Heart left ventricle (tissue), 16 donors: ENCODE measurements at regions not wholly inside any gene's neighbourhood (a gene's known extent, or its start where the extent isn't known, plus 50 kb on each side); places are given as distances from the start of the nearest gene placed in this dataset.

Experiments used
- ATAC-seq, 4 donors: fragments of 200-7000 bp; cut with Tn5 transposase; one replicate each; pipeline ENCODE4 v1.9.1; 2020 to 2022; ENCODE audit warnings: moderate library complexity in 4 of 4, mild to moderate bottlenecking in 3 of 4, moderate number of reproducible peaks in 1 of 4
- DNase-seq, 5 donors: peaks; one replicate each; pipeline ENCODE4 v3.0.0-alpha.2; 2020
- H3K27ac ChIP-seq, 12 donors: fragments of 200-600 bp; sonication (generic) in 4 of 12; one replicate each; pipeline versions ENCODE4 v1.5.0 to v1.8.0; 2016 to 2022; ENCODE audit warnings: mild to moderate bottlenecking in 2 of 12
- H3K27me3 ChIP-seq, 9 donors: fragments of 200-600 bp; sonication (generic) in 2 of 9; one replicate each; pipeline versions ENCODE4 v1.5.1 to v1.8.0; 2016 to 2022; ENCODE audit warnings: mild to moderate bottlenecking in 3 of 9
- H3K36me3 ChIP-seq, 9 donors: fragments of 200-600 bp; sonication (generic) in 2 of 9; one replicate each; pipeline versions ENCODE4 v1.5.0 to v1.8.0; 2018 to 2022; ENCODE audit warnings: mild to moderate bottlenecking in 2 of 9
- H3K4me1 ChIP-seq, 12 donors: fragments of 200-600 bp; sonication (generic) in 4 of 12; one replicate each; pipeline versions ENCODE4 v1.5.0 to v1.8.0; 2016 to 2022; ENCODE audit warnings: mild to moderate bottlenecking in 3 of 12
- H3K4me3 ChIP-seq, 12 donors: fragments of 200-600 bp; sonication (generic) in 4 of 12; one replicate each; pipeline versions ENCODE4 v1.5.0 to v1.8.0; 2017 to 2022; ENCODE audit warnings: mild to moderate bottlenecking in 9 of 12, moderate library complexity in 4 of 12
- H3K9me3 ChIP-seq, 12 donors: fragments of 200-600 bp; sonication (generic) in 4 of 12; one replicate each; pipeline versions ENCODE4 v1.5.0 to v1.8.0; 2016 to 2022; ENCODE audit warnings: mild to moderate bottlenecking in 1 of 12
- POLR2A ChIP-seq, 2 donors: fragments of 450-650 bp; IDR thresholded peaks; one replicate each; pipeline ENCODE4 v1.6.1; 2017; ENCODE audit warnings: antibody characterized with exemption in 2 of 2, mild to moderate bottlenecking in 2 of 2, moderate library complexity in 2 of 2
- WGBS, 4 donors: extraction: QIAGEN DNeasy Blood & Tissue Kit in 2 of 4; methylation state at CpG; one replicate each; pipeline versions ENCODE4 v1.1.5 to v1.1.7; 2013 to 2018; 5-methylcytosine and 5-hydroxymethylcytosine counted together
- intact Hi-C, 10 donors: fragments of 100-400 bp; cut with DNase I; formaldehyde crosslinking; loops; one replicate each; pipeline versions ENCODE4 v1.11.1 to v1.14.2; 2022
- TF ChIP-seq, protein P1 (sequence below), 12 donors: fragments of 200-600 bp; sonication (generic) in 4 of 12; IDR thresholded peaks; one replicate each; pipeline versions ENCODE4 v1.5.0 to v1.8.0; 2018 to 2022; ENCODE audit warnings: antibody characterized with exemption in 12 of 12, mild to moderate bottlenecking in 5 of 12
- donor health status: ischemic (EF 13 %, LVEDD 7.1; RV severe dilation, severe dysfunction).
- donor health status: healthy with polysubstance abuse.
- donor health status: DM: no; HTN: yes; CAD: no.
- donor health status: DM: no; HTN: no; CAD: no.
- donor health status: ischemic (EF 25% LVEDD 6.9; RV normal size, moderate dysfunction).
- donor health status: ischemic (EF 25% LVEDD 5.7; RV mildly dilated, moderate dysfunction).
- donor health status: healthy.
- donor health status: DM: yes; HTN: yes; CAD: no.
- donor health status: ischemic (EF 35%, LVEDD 5.7; RV mildly dilated, moderate dysfunction).
- donor health status: nonischemic (EF 11% LVEDD 7.7; RV severe dilation, severe dysfunction).
- donor health status: DM: yes; HTN: yes; CAD: no.
- donor health status: PGD.
- donor health status: ischemic (EF 29% LVEDD 5.4; RV normal size, mild dysfunction).
- donor health status: nonischemic (EF 23%, LVEDD 6.1; RV moderate dilation, normal function).

DNA sequence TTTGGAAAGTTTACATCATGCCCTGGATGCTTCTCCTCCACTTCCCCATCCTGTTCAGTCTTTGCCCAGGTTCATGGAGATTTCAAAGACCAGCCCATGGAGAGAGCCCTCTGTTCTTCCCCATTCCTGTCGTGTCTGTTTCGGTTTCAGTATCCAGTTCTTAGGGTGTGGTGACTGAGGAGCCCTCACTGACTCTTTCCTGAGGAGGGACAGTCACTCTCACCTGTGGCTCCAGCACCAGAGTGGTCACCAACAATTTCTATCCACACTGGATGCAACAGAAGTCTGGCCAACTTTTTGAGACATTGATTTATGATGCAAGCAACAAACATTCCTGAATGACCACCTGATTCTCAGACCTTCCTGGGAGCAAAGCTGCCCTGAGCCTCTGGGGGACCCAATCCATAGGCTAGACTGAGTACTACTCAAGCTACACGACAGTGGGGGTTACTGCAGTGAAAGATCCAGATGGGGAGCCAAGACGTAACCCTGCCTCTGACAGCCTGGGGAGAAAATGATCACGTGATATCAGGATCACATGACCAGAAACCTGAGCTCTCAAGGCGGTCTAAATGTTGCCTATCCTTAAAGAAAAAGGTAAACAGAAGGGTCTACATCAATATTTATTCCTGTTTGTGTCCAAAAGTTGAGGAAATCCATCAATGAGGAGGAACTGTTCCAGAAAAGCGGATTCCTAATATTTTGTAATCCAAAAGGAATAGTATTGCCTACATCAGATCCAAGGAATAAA lies 76.2 kb upstream of the VPREB1 start:
- Histone ChIP-seq H3K27me3 (peaks cover 0 to 35% (median 5%) of the 10 kb centered on the region in 9 donors), H3K4me3 (peak overlapping the region in 1 of 12 donors; percentile 7)
- WGBS, 4 donors = 24 to 39% (median 27%) methylated on average over 7 of the region's 7 CpGs

DNA sequence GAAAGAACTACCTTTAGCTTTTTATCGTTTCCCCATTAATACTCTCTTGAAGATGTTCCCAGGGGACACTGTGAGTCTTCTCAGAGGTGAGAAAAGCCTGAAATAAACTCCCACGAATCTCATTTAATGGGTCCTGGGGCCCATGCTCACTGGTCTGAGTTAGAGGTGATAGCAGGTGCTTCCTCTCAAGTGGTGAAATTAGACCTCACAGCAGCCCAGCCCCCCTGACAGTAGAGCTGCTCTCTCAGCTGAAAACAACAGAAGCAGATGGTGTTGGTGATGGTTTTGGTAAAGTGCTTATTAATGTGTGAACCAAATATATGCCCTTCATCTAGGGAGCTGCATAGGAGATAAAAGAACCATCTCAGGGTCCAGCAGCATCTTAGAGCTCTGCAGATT lies 76.8 kb upstream of the VPREB1 start:
- DNase-seq = no peak
- Histone ChIP-seq H3K4me3 (no peak overlapping the region), H3K27me3 (peaks cover 0 to 40% (median 5%) of the 10 kb centered on the region in 9 donors), H3K36me3 (no peaks in the 10 kb centered on the region), H3K4me1 (no peaks in the 10 kb centered on the region), H3K27ac (no peak overlapping the region), H3K9me3 (no peaks in the 10 kb centered on the region)
- intact Hi-C loops = no loop called here
- no peak for ATAC-seq
- TF ChIP-seq, protein P1, sequence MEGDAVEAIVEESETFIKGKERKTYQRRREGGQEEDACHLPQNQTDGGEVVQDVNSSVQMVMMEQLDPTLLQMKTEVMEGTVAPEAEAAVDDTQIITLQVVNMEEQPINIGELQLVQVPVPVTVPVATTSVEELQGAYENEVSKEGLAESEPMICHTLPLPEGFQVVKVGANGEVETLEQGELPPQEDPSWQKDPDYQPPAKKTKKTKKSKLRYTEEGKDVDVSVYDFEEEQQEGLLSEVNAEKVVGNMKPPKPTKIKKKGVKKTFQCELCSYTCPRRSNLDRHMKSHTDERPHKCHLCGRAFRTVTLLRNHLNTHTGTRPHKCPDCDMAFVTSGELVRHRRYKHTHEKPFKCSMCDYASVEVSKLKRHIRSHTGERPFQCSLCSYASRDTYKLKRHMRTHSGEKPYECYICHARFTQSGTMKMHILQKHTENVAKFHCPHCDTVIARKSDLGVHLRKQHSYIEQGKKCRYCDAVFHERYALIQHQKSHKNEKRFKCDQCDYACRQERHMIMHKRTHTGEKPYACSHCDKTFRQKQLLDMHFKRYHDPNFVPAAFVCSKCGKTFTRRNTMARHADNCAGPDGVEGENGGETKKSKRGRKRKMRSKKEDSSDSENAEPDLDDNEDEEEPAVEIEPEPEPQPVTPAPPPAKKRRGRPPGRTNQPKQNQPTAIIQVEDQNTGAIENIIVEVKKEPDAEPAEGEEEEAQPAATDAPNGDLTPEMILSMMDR (IDR thresholded peaks at IDR 0.05) = no peak
- TF ChIP-seq POLR2A (IDR thresholded peaks at IDR 0.05) = no peak
- WGBS, 4 donors = 41 to 53% (median 44%) methylated on average over 2 of the region's 2 CpGs

More for the DNA sequence above, 76.2 kb upstream of the VPREB1 start:
- Histone ChIP-seq H3K27ac (no peak overlapping the region), H3K36me3 (no peaks in the 10 kb centered on the region), H3K9me3 (no peaks in the 10 kb centered on the region), H3K4me1 (no peaks in the 10 kb centered on the region)
- TF ChIP-seq POLR2A (IDR thresholded peaks at IDR 0.05) = no peak
- TF ChIP-seq, protein P1 (IDR thresholded peaks at IDR 0.05) = no peak
- DNase-seq (no peak), ATAC-seq (no peak)
- intact Hi-C loops = no loop called here

DNA sequence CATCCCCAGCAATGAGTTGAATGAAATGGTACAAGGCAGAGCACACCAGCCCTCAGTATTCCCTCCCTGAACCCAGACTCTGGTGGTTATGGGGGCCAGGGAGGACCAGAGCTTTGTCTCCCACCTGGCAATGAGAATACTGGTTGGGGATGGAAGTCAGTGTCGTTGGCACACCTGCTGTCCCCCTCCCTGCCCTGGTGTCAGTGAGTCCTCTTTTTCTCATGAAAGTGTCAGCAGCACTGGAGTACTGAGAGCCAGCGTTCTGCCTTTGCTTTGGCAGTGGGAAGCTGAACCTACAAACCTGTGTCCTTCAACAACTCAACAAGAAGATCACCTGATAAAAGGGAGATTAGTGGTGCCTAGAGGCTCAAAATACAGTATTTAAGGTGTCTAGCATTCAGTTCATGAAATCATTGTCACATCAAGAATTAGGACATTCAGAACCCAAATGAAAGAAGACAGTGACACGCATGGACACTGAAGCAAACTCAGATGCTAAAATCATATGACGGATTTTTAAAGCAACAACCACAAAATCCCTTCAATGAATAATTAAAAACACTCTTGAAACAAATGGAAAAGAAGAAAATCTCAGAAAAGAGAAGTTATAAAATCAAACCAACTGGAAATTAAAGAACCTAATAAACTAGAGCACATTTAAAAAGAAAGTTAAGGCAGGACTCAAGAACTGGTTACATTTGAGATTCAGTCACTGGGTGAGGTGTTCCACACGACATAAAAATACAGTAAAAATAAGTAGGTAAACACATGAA lies 77.5 kb upstream of the VPREB1 start:
- intact Hi-C loops = no loop called here
- Histone ChIP-seq H3K4me3 (no peak overlapping the region), H3K27ac (no peak overlapping the region), H3K27me3 (peaks cover 0 to 46% (median 5%) of the 10 kb centered on the region in 9 donors), H3K36me3 (no peaks in the 10 kb centered on the region), H3K9me3 (no peaks in the 10 kb centered on the region), H3K4me1 (no peaks in the 10 kb centered on the region)
- no peak for DNase-seq
- TF ChIP-seq, protein P1 (IDR thresholded peaks at IDR 0.05) = no peak
- TF ChIP-seq POLR2A (IDR thresholded peaks at IDR 0.05) = no peak
- WGBS, 4 donors = 33 to 37% (median 36%) methylated on average over 5 of the region's 5 CpGs
- ATAC-seq = no peak

DNA sequence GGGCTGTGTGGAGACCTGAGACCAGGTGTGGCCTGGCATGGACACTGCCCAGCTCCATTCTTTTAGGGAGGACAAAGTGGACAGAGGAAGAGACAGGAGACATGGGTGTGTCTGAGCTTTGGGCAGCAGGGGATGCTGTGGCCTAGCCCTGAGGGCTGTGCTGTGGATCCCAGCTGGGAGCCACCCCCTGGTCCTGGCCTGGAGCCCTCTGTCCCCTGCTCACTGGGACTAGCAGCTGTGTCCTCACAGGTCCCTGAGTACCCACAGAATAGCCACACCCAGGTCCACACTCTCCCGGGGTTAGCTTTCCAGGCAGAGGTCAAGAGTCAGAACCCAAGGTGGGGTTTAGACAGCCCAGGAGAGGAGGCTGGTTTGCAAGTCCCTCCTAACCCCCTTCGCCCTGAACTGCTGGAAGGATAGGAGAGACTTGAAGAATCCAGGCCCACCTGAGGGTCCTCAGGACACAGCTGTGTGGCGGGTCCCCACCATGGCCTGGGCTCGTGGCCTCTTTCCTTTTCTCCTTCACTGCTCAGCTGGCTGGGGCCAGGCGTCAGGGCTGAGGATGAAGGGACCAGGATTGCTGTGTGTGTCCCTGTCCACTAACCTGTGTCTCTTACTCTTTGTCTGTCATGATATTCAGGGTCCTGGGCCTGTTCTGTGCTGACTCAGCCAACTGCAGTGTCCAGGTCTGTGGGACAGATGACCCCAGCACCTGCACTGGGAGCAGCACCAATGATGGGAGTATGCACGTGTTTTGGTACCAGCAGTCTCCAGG lies 78.5 kb upstream of the VPREB1 start:
- no peaks in the 10 kb centered on the region for H3K4me1 ChIP-seq
- H3K27me3 ChIP-seq = peaks cover 0 to 41% (median 9%) of the 10 kb centered on the region in 9 donors
- no peak for ATAC-seq

More for the DNA sequence above, 78.5 kb upstream of the VPREB1 start:
- DNase-seq = no peak
- H3K27ac ChIP-seq = no peak overlapping the region
- no peaks in the 10 kb centered on the region for H3K36me3 ChIP-seq
- WGBS, 4 donors = 47 to 56% (median 52%) methylated on average over 5 to 6 of the region's 6 CpGs
- no peak for TF ChIP-seq POLR2A (IDR thresholded peaks at IDR 0.05)
- TF ChIP-seq, protein P1 (IDR thresholded peaks at IDR 0.05) = no peak
- no peak overlapping the region for H3K4me3 ChIP-seq
- intact Hi-C loops = no loop called here
- H3K9me3 ChIP-seq = no peaks in the 10 kb centered on the region
